ENCODE measurements at regions not wholly inside any gene's neighbourhood (a gene's known extent, or its start where the extent isn't known, plus 50 kb on each side); places are given as distances from the start of the nearest gene placed in this dataset.

DNA sequence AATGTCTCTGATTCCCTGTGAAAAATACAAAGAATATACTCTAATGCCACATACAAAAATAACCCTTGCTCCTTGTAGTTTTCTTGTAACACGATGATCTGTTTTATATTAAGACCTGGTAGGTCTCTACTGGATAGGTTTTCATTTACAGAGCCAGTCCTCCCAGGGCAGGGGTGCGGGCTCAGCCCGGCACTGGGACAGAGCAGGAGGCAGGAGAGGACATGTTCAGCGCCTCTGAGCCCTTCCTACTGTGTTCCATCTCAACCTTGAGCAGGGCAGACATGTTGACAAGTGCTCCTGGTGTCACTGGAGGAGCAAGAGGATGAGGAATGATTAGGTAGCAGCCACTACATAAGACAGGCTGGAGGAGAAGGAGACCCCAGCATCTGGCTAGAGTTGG, 335.5 kb downstream of the INSIG2 start:
- intact Hi-C loops (cut with micrococcal nuclease) (no loop called here), in situ Hi-C loops (cut with MboI) (no loop called here)
- Histone ChIP-seq H3K4me1 (replicated peaks in 1 of 2; ENCODE audit: control insufficient read depth in 2 of 2, insufficient read depth in 2 of 2, low read length in 2 of 2) (no peaks in the 10 kb centered on the region), H3K4me2 (ENCODE audit: insufficient read depth, low read length) (no peak overlapping the region), H3K27me3 (ENCODE audit: control insufficient read depth in 2 of 2, insufficient read depth in 2 of 2, low read length in 2 of 2) (peaks cover 0 to 4% of the 10 kb centered on the region in 2 experiments; a peak in 1 of 5 replicates), H4K20me1 (replicated peaks; ENCODE audit: control insufficient read depth, insufficient read depth, low read length) (no peaks in the 10 kb centered on the region), H3K79me2 (ENCODE audit: control insufficient read depth, insufficient read depth, low read length) (no peaks in the 10 kb centered on the region), H3K9me1 (ENCODE audit: control insufficient read depth, insufficient read depth, low read length) (no peaks in the 10 kb centered on the region), H3K27ac (ENCODE audit: extremely low read depth, low read depth, low read length) (no peak overlapping the region), H2AFZ (ENCODE audit: low read depth, low read length) (no peak overlapping the region), H3K36me3 (ENCODE audit: control insufficient read depth, insufficient read depth, low read length) (no peaks in the 10 kb centered on the region), H3K9ac (ENCODE audit: insufficient read depth in 1 of 2, low read depth in 2 of 2, low read length in 2 of 2) (no peak overlapping the region), H3K9me3 (replicated peaks; ENCODE audit: control insufficient read depth, insufficient read depth, low read depth, low read length) (no peaks in the 10 kb centered on the region), H3K4me3 (no peak overlapping the region)
- no TSS peak for BruUV-seq (replicated peaks)
- ATAC-seq (no peak), DNase-seq (ENCODE audit: extremely low read depth in 1 of 4, low spot score in 3 of 4) (no peak), FAIRE-seq (no peak)
- 0% methylated on average over 4 of the region's 4 CpGs for WGBS (ENCODE audit: insufficient coverage, low coverage, missing lambda C conversion rate)
- TF ChIP-seq ZNF184 (CRISPR knock-in tag; IDR thresholded peaks at IDR 0.05) (no peak), MCM2 (IDR thresholded peaks at IDR 0.05; ENCODE audit: low read depth) (no peak), ZNF79 (CRISPR knock-in tag; IDR thresholded peaks at IDR 0.05; ENCODE audit: low read depth) (no peak), CBX1 (IDR thresholded peaks at IDR 0.05; ENCODE audit: low read depth) (no peak)
- TF ChIP-seq, protein P1, sequence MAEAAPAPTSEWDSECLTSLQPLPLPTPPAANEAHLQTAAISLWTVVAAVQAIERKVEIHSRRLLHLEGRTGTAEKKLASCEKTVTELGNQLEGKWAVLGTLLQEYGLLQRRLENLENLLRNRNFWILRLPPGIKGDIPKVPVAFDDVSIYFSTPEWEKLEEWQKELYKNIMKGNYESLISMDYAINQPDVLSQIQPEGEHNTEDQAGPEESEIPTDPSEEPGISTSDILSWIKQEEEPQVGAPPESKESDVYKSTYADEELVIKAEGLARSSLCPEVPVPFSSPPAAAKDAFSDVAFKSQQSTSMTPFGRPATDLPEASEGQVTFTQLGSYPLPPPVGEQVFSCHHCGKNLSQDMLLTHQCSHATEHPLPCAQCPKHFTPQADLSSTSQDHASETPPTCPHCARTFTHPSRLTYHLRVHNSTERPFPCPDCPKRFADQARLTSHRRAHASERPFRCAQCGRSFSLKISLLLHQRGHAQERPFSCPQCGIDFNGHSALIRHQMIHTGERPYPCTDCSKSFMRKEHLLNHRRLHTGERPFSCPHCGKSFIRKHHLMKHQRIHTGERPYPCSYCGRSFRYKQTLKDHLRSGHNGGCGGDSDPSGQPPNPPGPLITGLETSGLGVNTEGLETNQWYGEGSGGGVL (CRISPR knock-in tag; IDR thresholded peaks at IDR 0.05): no peak
- ChIA-PET CTCF (ENCODE audit: low intra/inter-chr PET ratio) (no interaction called here), POLR2A (no interaction called here)

DNA sequence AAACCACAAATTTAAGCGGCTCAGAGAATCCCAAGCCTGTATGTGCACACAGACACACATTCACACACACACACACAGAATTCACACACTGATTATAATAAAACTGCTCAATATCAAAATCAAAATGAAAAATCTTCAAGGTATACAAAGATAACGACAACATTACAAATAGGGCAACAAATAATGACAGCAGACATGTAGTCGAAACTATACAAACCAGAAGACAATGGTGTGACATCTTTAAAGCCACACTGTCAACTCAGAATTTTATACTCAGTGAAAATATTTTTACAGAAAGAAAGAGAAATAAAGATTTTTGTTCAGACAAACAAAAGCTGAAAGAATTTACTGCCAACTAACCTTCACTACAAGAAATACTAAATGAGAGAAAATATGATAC, 333.4 kb downstream of the INSIG2 start:
- no peak overlapping the region for H2AFZ ChIP-seq (ENCODE audit: low read depth, low read length)
- H3K4me3 ChIP-seq: no peak overlapping the region
- no peaks in the 10 kb centered on the region for H3K9me1 ChIP-seq (ENCODE audit: control insufficient read depth, insufficient read depth, low read length)
- no peaks in the 10 kb centered on the region for H4K20me1 ChIP-seq (replicated peaks; ENCODE audit: control insufficient read depth, insufficient read depth, low read length)
- ChIA-PET CTCF (ENCODE audit: low intra/inter-chr PET ratio) (no interaction called here), POLR2A (no interaction called here)
- no peak overlapping the region for H3K4me2 ChIP-seq (ENCODE audit: insufficient read depth, low read length)
- FAIRE-seq (no peak), ATAC-seq (no peak), DNase-seq (ENCODE audit: extremely low read depth in 1 of 4, low spot score in 3 of 4) (no peak)
- 3% methylated on average over 3 of the region's 3 CpGs for WGBS (ENCODE audit: insufficient coverage, low coverage, missing lambda C conversion rate)
- H3K79me2 ChIP-seq (ENCODE audit: control insufficient read depth, insufficient read depth, low read length): no peaks in the 10 kb centered on the region
- no peaks in the 10 kb centered on the region for H3K4me1 ChIP-seq (replicated peaks in 1 of 2; ENCODE audit: control insufficient read depth in 2 of 2, insufficient read depth in 2 of 2, low read length in 2 of 2)
- in situ Hi-C loops (cut with MboI) (no loop called here), intact Hi-C loops (cut with micrococcal nuclease) (no loop called here)
- no TSS peak for BruUV-seq (replicated peaks)
- H3K27ac ChIP-seq (ENCODE audit: extremely low read depth, low read depth, low read length): no peak overlapping the region
- peaks cover 0 to 4% of the 10 kb centered on the region in 2 experiments; a peak in 1 of 5 replicates for H3K27me3 ChIP-seq (ENCODE audit: control insufficient read depth in 2 of 2, insufficient read depth in 2 of 2, low read length in 2 of 2)
- no peaks in the 10 kb centered on the region for H3K36me3 ChIP-seq (ENCODE audit: control insufficient read depth, insufficient read depth, low read length)
- no peaks in the 10 kb centered on the region for H3K9me3 ChIP-seq (replicated peaks; ENCODE audit: control insufficient read depth, insufficient read depth, low read depth, low read length)
- no peak overlapping the region for H3K9ac ChIP-seq (ENCODE audit: insufficient read depth in 1 of 2, low read depth in 2 of 2, low read length in 2 of 2)
- TF ChIP-seq, protein P2, sequence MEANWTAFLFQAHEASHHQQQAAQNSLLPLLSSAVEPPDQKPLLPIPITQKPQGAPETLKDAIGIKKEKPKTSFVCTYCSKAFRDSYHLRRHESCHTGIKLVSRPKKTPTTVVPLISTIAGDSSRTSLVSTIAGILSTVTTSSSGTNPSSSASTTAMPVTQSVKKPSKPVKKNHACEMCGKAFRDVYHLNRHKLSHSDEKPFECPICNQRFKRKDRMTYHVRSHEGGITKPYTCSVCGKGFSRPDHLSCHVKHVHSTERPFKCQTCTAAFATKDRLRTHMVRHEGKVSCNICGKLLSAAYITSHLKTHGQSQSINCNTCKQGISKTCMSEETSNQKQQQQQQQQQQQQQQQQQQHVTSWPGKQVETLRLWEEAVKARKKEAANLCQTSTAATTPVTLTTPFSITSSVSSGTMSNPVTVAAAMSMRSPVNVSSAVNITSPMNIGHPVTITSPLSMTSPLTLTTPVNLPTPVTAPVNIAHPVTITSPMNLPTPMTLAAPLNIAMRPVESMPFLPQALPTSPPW (CRISPR knock-in tag; IDR thresholded peaks at IDR 0.05): no peak
- TF ChIP-seq ZNF274 (IDR thresholded peaks at IDR 0.05; ENCODE audit: borderline replicate concordance, low read depth, low read length) (no peak), U2AF2 (optimal IDR thresholded peaks at IDR 0.05; ENCODE audit: low read depth, low read length) (no peak), PHF20 (IDR thresholded peaks at IDR 0.05; ENCODE audit: partially characterized antibody) (no peak)
- TF ChIP-seq, protein P3, sequence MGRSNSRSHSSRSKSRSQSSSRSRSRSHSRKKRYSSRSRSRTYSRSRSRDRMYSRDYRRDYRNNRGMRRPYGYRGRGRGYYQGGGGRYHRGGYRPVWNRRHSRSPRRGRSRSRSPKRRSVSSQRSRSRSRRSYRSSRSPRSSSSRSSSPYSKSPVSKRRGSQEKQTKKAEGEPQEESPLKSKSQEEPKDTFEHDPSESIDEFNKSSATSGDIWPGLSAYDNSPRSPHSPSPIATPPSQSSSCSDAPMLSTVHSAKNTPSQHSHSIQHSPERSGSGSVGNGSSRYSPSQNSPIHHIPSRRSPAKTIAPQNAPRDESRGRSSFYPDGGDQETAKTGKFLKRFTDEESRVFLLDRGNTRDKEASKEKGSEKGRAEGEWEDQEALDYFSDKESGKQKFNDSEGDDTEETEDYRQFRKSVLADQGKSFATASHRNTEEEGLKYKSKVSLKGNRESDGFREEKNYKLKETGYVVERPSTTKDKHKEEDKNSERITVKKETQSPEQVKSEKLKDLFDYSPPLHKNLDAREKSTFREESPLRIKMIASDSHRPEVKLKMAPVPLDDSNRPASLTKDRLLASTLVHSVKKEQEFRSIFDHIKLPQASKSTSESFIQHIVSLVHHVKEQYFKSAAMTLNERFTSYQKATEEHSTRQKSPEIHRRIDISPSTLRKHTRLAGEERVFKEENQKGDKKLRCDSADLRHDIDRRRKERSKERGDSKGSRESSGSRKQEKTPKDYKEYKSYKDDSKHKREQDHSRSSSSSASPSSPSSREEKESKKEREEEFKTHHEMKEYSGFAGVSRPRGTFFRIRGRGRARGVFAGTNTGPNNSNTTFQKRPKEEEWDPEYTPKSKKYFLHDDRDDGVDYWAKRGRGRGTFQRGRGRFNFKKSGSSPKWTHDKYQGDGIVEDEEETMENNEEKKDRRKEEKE (IDR thresholded peaks at IDR 0.05; ENCODE audit: borderline replicate concordance in 1 of 2, control insufficient read depth in 1 of 2, low read depth in 2 of 2, low read length in 1 of 2): no peak

All from K562 (cell line).